OCI-LY1 (cell line): ENCODE measurements at regions not wholly inside any gene's neighbourhood (a gene's known extent, or its start where the extent isn't known, plus 50 kb on each side); places are given as distances from the start of the nearest gene placed in this dataset.

Experiments used
- H2AFZ ChIP-seq: fragments of 200-600 bp; sonication (generic), shearing (Covaris generic); 2 replicates; pipeline ENCODE4 v1.6.0; 2014; ENCODE audit warnings: antibody characterized with exemption, mild to moderate bottlenecking, low read length
- H3F3A ChIP-seq: fragments of 200-600 bp; sonication (generic), shearing (Covaris generic); 2 replicates; pipeline ENCODE4 v1.6.0; 2014; ENCODE audit warnings: mild to moderate bottlenecking, antibody characterized with exemption, low read length, moderate library complexity; ENCODE audit not compliant: insufficient read depth
- H3K27ac ChIP-seq: fragments of 200-600 bp; sonication (generic); 2 replicates; pipeline ENCODE4 v1.5.1; 2014; ENCODE audit warnings: low read length, mixed run types, mild to moderate bottlenecking, low read depth; ENCODE audit not compliant: poor library complexity, severe bottlenecking
- H3K27me3 ChIP-seq: fragments of 200-600 bp; sonication (generic); 2 replicates; pipeline ENCODE4 v1.6.0; 2014; ENCODE audit warnings: antibody characterized with exemption, mild to moderate bottlenecking, low read length, moderate library complexity; ENCODE audit not compliant: insufficient read depth
- H3K36me3 ChIP-seq: fragments of 200-600 bp; sonication (generic); 2 replicates; pipeline ENCODE4 v1.6.1; 2014; ENCODE audit warnings: mild to moderate bottlenecking, antibody characterized with exemption, low read length, moderate library complexity, mixed read lengths; ENCODE audit not compliant: insufficient read depth
- H3K4me1 ChIP-seq: fragments of 200-600 bp; sonication (generic); 2 replicates; pipeline ENCODE4 v1.5.1; 2014; ENCODE audit warnings: mild to moderate bottlenecking, low read length, moderate library complexity; ENCODE audit not compliant: insufficient read depth, severe bottlenecking
- H3K4me2 ChIP-seq: fragments of 200-600 bp; sonication (generic), shearing (Covaris generic); 2 replicates; pipeline ENCODE4 v1.6.1; 2014; ENCODE audit warnings: low read length
- H3K4me3 ChIP-seq: fragments of 200-600 bp; sonication (generic); 2 replicates; pipeline ENCODE4 v1.5.1; 2014; ENCODE audit warnings: low read length, low read depth, mild to moderate bottlenecking, mixed read lengths; ENCODE audit not compliant: poor library complexity, severe bottlenecking
- H3K79me2 ChIP-seq: fragments of 200-600 bp; shearing (Covaris generic); 2 replicates; pipeline ENCODE4 v1.6.1; 2016; ENCODE audit warnings: mixed run types, low read length, mixed read lengths; ENCODE audit not compliant: insufficient read depth
- H3K9ac ChIP-seq: fragments of 200-600 bp; sonication (generic), shearing (Covaris generic); 2 replicates; pipeline ENCODE4 v1.6.1; 2014; ENCODE audit warnings: mild to moderate bottlenecking, low read length, mixed read lengths
- H3K9me2 ChIP-seq: fragments of 200-600 bp; sonication (generic), shearing (Covaris generic); 2 replicates; pipeline ENCODE4 v1.6.1; 2014; ENCODE audit warnings: low read depth, mild to moderate bottlenecking, low read length, mixed read lengths
- H3K9me3 ChIP-seq: fragments of 200-600 bp; shearing (Covaris generic); 2 replicates; pipeline ENCODE4 v1.6.1; 2014; ENCODE audit warnings: low read length, mixed read lengths
- H4K20me1 ChIP-seq: fragments of 200-600 bp; sonication (generic), shearing (Covaris generic); 2 replicates; pipeline ENCODE4 v1.6.0; 2016; ENCODE audit warnings: mild to moderate bottlenecking, low read length; ENCODE audit not compliant: insufficient read depth
- CTCF ChIP-seq: fragments of 200-600 bp; sonication (generic), shearing (Covaris generic); IDR thresholded peaks from 2 replicates; pipeline ENCODE4 v1.5.1; 2017; ENCODE audit warnings: mild to moderate bottlenecking, antibody characterized with exemption, low read length, moderate library complexity, mixed read lengths
- EZH2 ChIP-seq: fragments of 200-600 bp; sonication (generic), shearing (Covaris generic); IDR thresholded peaks from 2 replicates; pipeline ENCODE4 v1.8.0; 2017; ENCODE audit warnings: borderline replicate concordance, mixed run types, mild to moderate bottlenecking, antibody characterized with exemption, low read length, moderate library complexity, mixed read lengths

GRCh38 chr13:46953331-46953730 is 56.5 kb upstream of the HTR2A start:
- Histone ChIP-seq H3K9ac (no peak overlapping the region), H3K27ac (no peak overlapping the region), H3K36me3 (no peaks in the 10 kb centered on the region), H2AFZ (no peak overlapping the region), H3K27me3 (no peaks in the 10 kb centered on the region), H3F3A (no peaks in the 10 kb centered on the region), H3K4me1 (no peaks in the 10 kb centered on the region), H3K9me3 (no peaks in the 10 kb centered on the region), H4K20me1 (no peaks in the 10 kb centered on the region), H3K4me3 (no peak overlapping the region), H3K4me2 (no peak overlapping the region), H3K9me2 (no peaks in the 10 kb centered on the region), H3K79me2 (no peaks in the 10 kb centered on the region)
- TF ChIP-seq CTCF: no peak
- no peak for TF ChIP-seq EZH2

GRCh38 chr13:46951516-46951915 is 54.7 kb upstream of the HTR2A start:
- no peaks in the 10 kb centered on the region for H4K20me1 ChIP-seq
- H3K4me1 ChIP-seq: no peaks in the 10 kb centered on the region
- no peaks in the 10 kb centered on the region for H3K79me2 ChIP-seq
- no peak overlapping the region for H3K4me2 ChIP-seq
- no peak overlapping the region for H3K4me3 ChIP-seq
- no peaks in the 10 kb centered on the region for H3K9me3 ChIP-seq
- H3K9ac ChIP-seq: no peak overlapping the region
- no peaks in the 10 kb centered on the region for H3K27me3 ChIP-seq
- H3K27ac ChIP-seq: no peak overlapping the region
- H2AFZ ChIP-seq: no peak overlapping the region
- TF ChIP-seq CTCF: no peak
- no peak for TF ChIP-seq EZH2
- H3K9me2 ChIP-seq: no peaks in the 10 kb centered on the region
- H3F3A ChIP-seq: no peaks in the 10 kb centered on the region
- no peaks in the 10 kb centered on the region for H3K36me3 ChIP-seq

DNA sequence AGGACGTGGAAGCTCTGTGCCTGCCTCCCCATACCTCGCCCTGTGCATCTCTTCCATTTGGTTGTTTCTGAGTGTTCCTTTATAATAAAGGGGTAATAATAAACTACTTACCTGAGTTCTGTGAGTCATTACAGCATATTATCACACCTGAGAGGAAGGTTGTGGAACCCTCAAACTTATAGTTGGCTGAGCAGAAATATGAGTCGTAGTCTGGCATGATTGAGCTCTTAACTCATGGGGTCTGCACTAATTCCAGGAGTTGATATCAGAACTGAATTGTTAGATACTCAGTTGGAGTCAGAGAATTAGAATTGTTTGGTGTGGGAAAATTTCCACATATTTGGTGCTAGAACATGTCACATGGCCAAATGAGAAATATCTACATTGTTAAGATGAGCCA is 52.4 kb upstream of the HTR2A start:
- Histone ChIP-seq H3K9ac (no peak overlapping the region), H3K4me3 (no peak overlapping the region), H3F3A (no peaks in the 10 kb centered on the region), H3K27ac (no peak overlapping the region), H3K4me1 (no peaks in the 10 kb centered on the region), H2AFZ (no peak overlapping the region), H3K9me2 (no peaks in the 10 kb centered on the region), H3K27me3 (no peaks in the 10 kb centered on the region), H3K4me2 (no peak overlapping the region), H4K20me1 (no peaks in the 10 kb centered on the region), H3K9me3 (no peaks in the 10 kb centered on the region), H3K36me3 (no peaks in the 10 kb centered on the region), H3K79me2 (no peaks in the 10 kb centered on the region)
- TF ChIP-seq EZH2 (no peak), CTCF (no peak)
